ENCODE measurements at regions not wholly inside any gene's neighbourhood (a gene's known extent, or its start where the extent isn't known, plus 50 kb on each side); places are given as distances from the start of the nearest gene placed in this dataset.

DNA sequence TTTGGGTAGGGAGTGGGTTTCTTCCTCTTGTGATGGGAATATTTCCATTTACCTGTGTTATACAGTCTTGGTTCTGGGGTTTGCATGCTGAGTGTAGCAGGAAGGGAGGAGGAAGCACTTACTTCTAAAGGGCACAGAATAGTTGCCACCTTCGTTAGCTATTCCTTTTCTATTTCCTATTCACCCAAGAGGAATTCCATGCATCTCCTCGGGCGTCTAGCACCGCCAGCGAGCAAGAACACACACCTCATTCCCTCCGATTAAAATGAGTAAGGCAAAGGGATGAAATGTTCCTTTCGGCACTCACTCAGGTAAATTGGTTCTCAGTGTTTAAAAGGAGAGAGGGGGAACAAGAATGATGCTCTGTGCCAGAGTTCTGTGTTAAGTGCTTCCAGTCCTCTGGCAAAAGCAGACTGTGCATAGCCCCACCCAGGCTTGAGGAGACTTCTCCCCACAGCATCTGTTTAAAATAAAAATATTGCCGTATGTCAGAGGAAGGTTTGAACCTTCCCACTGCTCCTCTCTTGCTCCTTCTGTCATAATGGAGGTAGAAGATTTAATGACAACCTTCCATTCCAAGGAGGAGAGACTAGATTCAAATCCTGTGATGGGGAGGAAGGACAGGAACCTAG lies 351.4 kb downstream of the PTTG2 start:
- DNase-seq (ENCODE audit: low spot score) = no peak
- TF ChIP-seq, protein P1, sequence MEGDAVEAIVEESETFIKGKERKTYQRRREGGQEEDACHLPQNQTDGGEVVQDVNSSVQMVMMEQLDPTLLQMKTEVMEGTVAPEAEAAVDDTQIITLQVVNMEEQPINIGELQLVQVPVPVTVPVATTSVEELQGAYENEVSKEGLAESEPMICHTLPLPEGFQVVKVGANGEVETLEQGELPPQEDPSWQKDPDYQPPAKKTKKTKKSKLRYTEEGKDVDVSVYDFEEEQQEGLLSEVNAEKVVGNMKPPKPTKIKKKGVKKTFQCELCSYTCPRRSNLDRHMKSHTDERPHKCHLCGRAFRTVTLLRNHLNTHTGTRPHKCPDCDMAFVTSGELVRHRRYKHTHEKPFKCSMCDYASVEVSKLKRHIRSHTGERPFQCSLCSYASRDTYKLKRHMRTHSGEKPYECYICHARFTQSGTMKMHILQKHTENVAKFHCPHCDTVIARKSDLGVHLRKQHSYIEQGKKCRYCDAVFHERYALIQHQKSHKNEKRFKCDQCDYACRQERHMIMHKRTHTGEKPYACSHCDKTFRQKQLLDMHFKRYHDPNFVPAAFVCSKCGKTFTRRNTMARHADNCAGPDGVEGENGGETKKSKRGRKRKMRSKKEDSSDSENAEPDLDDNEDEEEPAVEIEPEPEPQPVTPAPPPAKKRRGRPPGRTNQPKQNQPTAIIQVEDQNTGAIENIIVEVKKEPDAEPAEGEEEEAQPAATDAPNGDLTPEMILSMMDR (IDR thresholded peaks at IDR 0.05; ENCODE audit: extremely low read depth, missing control alignments) = no peak

DNA sequence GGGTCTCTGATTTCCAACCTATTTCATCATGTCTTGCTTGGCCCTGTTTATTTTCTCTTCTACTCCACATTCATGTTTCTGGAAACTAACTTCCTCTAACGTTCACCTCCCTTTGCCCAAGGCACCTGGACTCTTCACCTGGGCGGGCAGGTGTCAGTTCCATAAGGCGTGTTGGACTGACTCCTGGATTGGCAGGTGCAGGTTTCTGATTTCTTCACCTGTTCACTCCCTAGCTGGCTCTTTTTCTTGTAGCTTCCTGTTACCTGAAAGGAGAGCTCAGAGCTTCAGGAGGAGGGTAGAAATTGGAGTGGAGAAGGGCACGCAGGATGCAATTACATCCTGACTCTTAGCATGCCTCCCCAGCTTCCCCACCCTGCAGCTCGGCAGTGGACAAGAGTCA lies 350.8 kb upstream of the KLF3 start:
- no peak for DNase-seq (ENCODE audit: low spot score)
- TF ChIP-seq, protein P1 (IDR thresholded peaks at IDR 0.05; ENCODE audit: extremely low read depth, missing control alignments) = no peak

DNA sequence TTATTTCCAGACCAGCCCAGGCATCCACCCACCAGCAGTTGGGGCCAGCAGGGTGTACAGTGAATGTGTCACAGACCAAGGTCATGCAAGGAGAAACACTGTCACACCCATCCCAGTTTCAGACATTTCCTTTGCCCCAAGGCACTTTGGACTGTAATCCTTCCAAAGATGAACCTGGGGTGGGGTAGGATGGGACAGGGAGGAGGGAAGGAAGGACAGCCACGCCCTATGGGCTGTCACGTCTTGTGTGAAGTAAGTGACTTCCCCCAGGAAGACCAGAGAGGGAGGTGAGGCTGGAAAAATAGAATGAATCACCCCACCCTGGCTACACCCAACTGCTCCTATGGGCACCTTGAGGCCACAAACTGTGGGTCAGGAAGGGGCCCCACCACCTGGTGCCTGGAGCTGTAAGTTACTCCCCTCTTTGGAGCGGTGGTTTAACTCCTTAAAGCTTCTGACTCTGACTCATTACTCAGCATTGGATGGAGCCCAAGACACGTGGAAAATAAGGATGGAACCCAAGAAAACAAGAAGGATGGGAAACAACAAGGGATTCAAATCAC lies 349.9 kb upstream of the KLF3 start:
- no peak for DNase-seq (ENCODE audit: low spot score)

DNA sequence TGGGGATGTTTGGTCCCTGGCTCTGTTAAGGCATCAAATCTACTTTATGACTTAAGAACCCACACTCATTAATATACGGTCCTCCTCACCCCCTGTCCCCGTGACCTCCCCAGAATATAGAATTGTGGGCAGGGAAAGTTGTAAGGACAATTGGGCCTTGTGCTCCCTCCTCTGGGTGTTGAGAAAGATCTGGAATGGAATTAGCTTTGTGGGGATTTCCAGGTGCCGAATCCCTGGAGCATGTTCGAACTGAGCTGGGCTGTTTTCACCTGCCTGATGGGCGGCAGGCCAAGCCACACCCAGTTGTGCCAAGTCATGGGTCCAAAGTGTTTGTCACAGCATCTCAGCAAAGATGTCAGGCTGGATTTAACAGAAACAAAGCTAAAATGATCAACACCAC lies 349.3 kb upstream of the KLF3 start:
- DNase-seq (ENCODE audit: low spot score) = no peak
- TF ChIP-seq, protein P1 (IDR thresholded peaks at IDR 0.05; ENCODE audit: extremely low read depth, missing control alignments) = no peak

More for the DNA sequence above, 349.9 kb upstream of the KLF3 start:
- TF ChIP-seq, protein P1 (IDR thresholded peaks at IDR 0.05; ENCODE audit: extremely low read depth, missing control alignments) = no peak

DNA sequence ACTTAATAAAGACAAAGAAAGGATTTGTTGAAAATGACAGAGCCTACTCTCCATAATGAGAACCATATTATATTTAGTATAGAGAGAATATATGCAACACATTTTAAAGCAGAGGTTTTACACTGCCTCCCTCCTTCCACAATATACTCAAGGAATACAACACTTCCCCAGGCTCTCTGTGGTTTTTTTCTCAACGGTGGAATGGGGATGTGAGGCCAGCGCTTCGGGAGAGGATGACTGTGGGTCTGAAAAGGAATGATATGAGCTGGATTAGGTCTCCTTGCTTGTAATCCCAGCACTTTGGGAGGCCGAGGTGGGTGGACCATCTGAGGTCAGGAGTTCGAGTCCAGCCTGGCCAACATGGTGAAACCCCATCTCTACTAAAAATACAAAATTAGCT lies 348.7 kb upstream of the KLF3 start:
- no peak for DNase-seq (ENCODE audit: low spot score)
- TF ChIP-seq, protein P1 (IDR thresholded peaks at IDR 0.05; ENCODE audit: extremely low read depth, missing control alignments) = no peak

DNA sequence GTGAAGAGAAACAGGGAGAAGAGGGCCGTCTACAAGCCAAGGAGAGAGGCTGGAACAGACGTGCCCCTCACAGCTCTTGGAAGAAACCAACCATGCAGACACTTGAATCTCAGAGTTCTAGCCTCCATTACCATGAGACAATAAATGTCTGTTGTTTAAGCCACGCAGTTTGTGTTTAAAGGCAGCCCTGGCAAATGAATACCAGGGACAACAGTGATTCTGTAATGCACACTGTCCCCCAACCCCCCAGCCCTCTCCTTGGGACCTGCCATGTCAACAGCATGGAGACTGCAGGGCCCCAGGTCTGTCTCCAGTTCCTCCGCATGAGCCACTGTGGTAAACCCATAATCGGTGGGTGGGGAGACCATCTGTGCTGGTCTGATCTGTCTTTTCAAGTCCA lies 348.0 kb upstream of the KLF3 start:
- TF ChIP-seq, protein P1 (IDR thresholded peaks at IDR 0.05; ENCODE audit: extremely low read depth, missing control alignments) = no peak
- no peak for DNase-seq (ENCODE audit: low spot score)

DNA sequence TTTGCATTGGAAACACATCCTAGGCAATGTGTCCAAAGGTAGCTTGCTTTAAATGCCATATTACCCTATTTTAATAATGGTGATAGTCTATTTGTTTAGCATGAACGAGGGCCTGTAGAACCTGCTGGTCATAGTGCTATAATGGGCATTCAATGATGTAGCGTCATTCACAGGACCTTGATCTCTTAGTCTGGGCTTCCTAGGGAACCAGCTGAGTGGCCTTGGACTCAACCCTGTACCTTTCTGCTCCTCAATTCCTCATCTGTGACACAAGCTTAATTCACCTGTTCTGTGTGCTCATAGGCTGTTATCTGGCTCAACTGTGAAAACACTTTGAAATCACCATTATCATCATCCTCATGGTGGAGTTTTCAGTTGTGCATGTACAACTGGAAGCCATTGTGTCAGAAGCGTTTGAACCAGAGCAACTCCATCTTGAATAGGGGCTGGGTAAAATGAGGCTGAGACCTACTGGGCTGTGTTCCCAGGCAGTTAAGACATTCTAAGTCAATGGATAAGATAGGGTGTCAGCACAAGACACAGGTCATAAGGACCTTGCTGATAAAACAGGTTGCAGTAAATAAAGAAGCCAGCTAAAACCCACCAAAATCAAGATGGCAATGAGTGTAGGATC lies 346.8 kb upstream of the KLF3 start:
- TF ChIP-seq, protein P1 (IDR thresholded peaks at IDR 0.05; ENCODE audit: extremely low read depth, missing control alignments) = no peak
- no peak for DNase-seq (ENCODE audit: low spot score)

Data from GM20000 (cell line).